IMR-90 (cell line): ENCODE measurements at regions not wholly inside any gene's neighbourhood (a gene's known extent, or its start where the extent isn't known, plus 50 kb on each side); places are given as distances from the start of the nearest gene placed in this dataset.
"Not testable (repeated sequence)": the region's sequence is repeated elsewhere in the genome, so short reads cannot be mapped to it uniquely, and the experiment has no call there.

ENCODE experiments used
- ATAC-seq: fragments of 200-7000 bp; cut with Tn5 transposase; 2 replicates; pipeline ENCODE4 v1.9.1; 2020; ENCODE audit warnings: low read depth, mild to moderate bottlenecking, moderate library complexity
- BruUV-seq: library from RNA; stranded (reverse); fragments of 400-500 nt; replicated peaks from 2 replicates; lab custom pipeline; 2021; lab: Mats Ljungman, UMichigan
- CTCF ChIA-PET: fragments of 300-600 bp; formaldehyde crosslinking; extraction: SDS; loops from one replicate; lab custom pipeline; 2021; ENCODE audit warnings: antibody characterized with exemption; lab: Yijun Ruan, JAX
- POLR2A ChIA-PET: fragments of 300-600 bp; sonication (Branson Sonifier 250); formaldehyde crosslinking; loops from one replicate; lab custom pipeline; 2022; ENCODE audit warnings: antibody characterized with exemption; ENCODE audit not compliant: unreplicated experiment; lab: Charles Lee
- DNase-seq: peaks from one replicate; pipeline ENCODE4 v3.0.0; 2013
- H2AFZ ChIP-seq: replicated peaks from 2 replicates; pipeline ENCODE3; 2013; ENCODE audit warnings: low read length, mild to moderate bottlenecking; ENCODE audit not compliant: poor library complexity
- H2AK5ac ChIP-seq: 2 replicates; pipeline ENCODE4 v1.6.1; 2013; ENCODE audit warnings: low read depth, low read length, inconsistent platforms
- H2AK9ac ChIP-seq: replicated peaks from 2 replicates; pipeline ENCODE3; 2013; ENCODE audit warnings: mild to moderate bottlenecking, low read depth, low read length, moderate library complexity; ENCODE audit not compliant: poor library complexity
- H2BK120ac ChIP-seq: 2 replicates; pipeline ENCODE4 v1.6.1; 2013; ENCODE audit warnings: low read depth, low read length, inconsistent platforms
- H2BK15ac ChIP-seq: 3 replicates; pipeline ENCODE4 v1.6.1; 2013; ENCODE audit warnings: low read depth, low read length, inconsistent platforms
- H2BK20ac ChIP-seq: 2 replicates; pipeline ENCODE4 v1.6.1; 2013; ENCODE audit warnings: low read depth, mild to moderate bottlenecking, inconsistent platforms, low read length, moderate library complexity
- H2BK5ac ChIP-seq: 2 replicates; pipeline ENCODE4 v1.6.1; 2013; ENCODE audit warnings: mild to moderate bottlenecking, low read depth, low read length, inconsistent platforms; ENCODE audit not compliant: poor library complexity, severe bottlenecking
- H3K14ac ChIP-seq: replicated peaks from 2 replicates; pipeline ENCODE4 v1.6.1; 2013; ENCODE audit warnings: low read depth, low read length, inconsistent platforms
- H3K18ac ChIP-seq: 2 replicates; pipeline ENCODE4 v1.6.1; 2013; ENCODE audit warnings: low read depth, low read length, control low read depth
- H3K23ac ChIP-seq: 2 replicates; pipeline ENCODE4 v1.6.1; 2013; ENCODE audit warnings: low read depth, low read length, inconsistent platforms
- H3K27ac ChIP-seq: 2 replicates; pipeline ENCODE4 v1.5.1; 2013; ENCODE audit warnings: mild to moderate bottlenecking, control low read depth, low read length; ENCODE audit not compliant: insufficient read depth
- H3K27me3 ChIP-seq: 2 replicates; pipeline ENCODE4 v1.6.1; 2013; ENCODE audit warnings: low read length; ENCODE audit not compliant: control insufficient read depth, insufficient read depth
- H3K36me3 ChIP-seq: 2 replicates; pipeline ENCODE4 v1.6.1; 2013; ENCODE audit warnings: low read length, mixed read lengths; ENCODE audit not compliant: control insufficient read depth, insufficient read depth
- H3K4ac ChIP-seq: 2 replicates; pipeline ENCODE4 v1.6.1; 2013; ENCODE audit warnings: low read depth, low read length, inconsistent platforms
- H3K4me1 ChIP-seq: 2 replicates; pipeline ENCODE4 v1.6.1; 2013; ENCODE audit warnings: low read length, mixed read lengths; ENCODE audit not compliant: control insufficient read depth, insufficient read depth
- H3K4me2 ChIP-seq: 2 replicates; pipeline ENCODE4 v1.6.1; 2013; ENCODE audit warnings: low read depth, mild to moderate bottlenecking, control low read depth, low read length, moderate library complexity
- H3K4me3 ChIP-seq: 2 replicates; pipeline ENCODE4 v1.5.1; 2013; ENCODE audit warnings: low read depth, mild to moderate bottlenecking, control low read depth, low read length, moderate library complexity; ENCODE audit not compliant: insufficient read depth
- H3K56ac ChIP-seq: 2 replicates; pipeline ENCODE4 v1.6.1; 2013; ENCODE audit warnings: low read length, inconsistent platforms; ENCODE audit not compliant: insufficient read depth; ENCODE audit errors: extremely low read depth
- H3K79me1 ChIP-seq, 2 experiments: 2 replicates each; pipeline ENCODE4 v1.6.1; 2013; ENCODE audit warnings: low read length in 2 of 2, inconsistent platforms in 1 of 2, low read depth in 1 of 2
- H3K9ac ChIP-seq: 2 replicates; pipeline ENCODE4 v1.6.1; 2013; ENCODE audit warnings: low read depth, low read length, control low read depth
- H3K9me1 ChIP-seq: 2 replicates; pipeline ENCODE4 v1.6.1; 2013; ENCODE audit warnings: low read length, inconsistent platforms; ENCODE audit not compliant: insufficient read depth
- H3K9me3 ChIP-seq: 2 replicates; pipeline ENCODE4 v1.6.1; 2013; ENCODE audit warnings: low read length; ENCODE audit not compliant: control insufficient read depth, insufficient read depth
- H4K20me1 ChIP-seq: 2 replicates; pipeline ENCODE4 v1.6.1; 2013; ENCODE audit warnings: low read length, inconsistent platforms; ENCODE audit not compliant: insufficient read depth
- H4K5ac ChIP-seq: 2 replicates; pipeline ENCODE4 v1.6.1; 2013; ENCODE audit warnings: mild to moderate bottlenecking, low read depth, low read length, control low read depth
- H4K8ac ChIP-seq, 2 experiments: 2 replicates each; pipeline ENCODE4 v1.6.1; 2013; ENCODE audit warnings: low read depth in 2 of 2, low read length in 2 of 2, control low read depth in 1 of 2, inconsistent platforms in 1 of 2
- H4K91ac ChIP-seq: 2 replicates; pipeline ENCODE4 v1.6.1; 2013; ENCODE audit warnings: low read depth, low read length, inconsistent platforms; ENCODE audit not compliant: insufficient read depth
- WGBS, 2 experiments: methylation state at CpG; one replicate each; pipeline versions ENCODE4 v1.1.5 to v1.1.7; 2013; ENCODE audit warnings: missing lambda C conversion rate in 2 of 2; ENCODE audit not compliant: insufficient read length in 1 of 2; ENCODE audit errors: extremely low coverage in 2 of 2; 5-methylcytosine and 5-hydroxymethylcytosine counted together
- dilution Hi-C: fragments of 300-500 bp; cut with HindIII; formaldehyde crosslinking; loops from one replicate; pipeline ENCODE4 v1.14.3; 2018; ENCODE audit warnings: low sequenced_read_pairs; ENCODE audit not compliant: unreplicated experiment
- in situ Hi-C: fragments of 300-500 bp; cut with MboI; formaldehyde crosslinking; loops from 3 replicates; pipeline ENCODE4 v1.14.3; 2019; ENCODE audit warnings: low sequenced_read_pairs, inconsistent platforms, mixed read lengths
- intact Hi-C: fragments of 100-400 bp; cut with micrococcal nuclease; formaldehyde crosslinking; loops from 2 replicates; pipeline ENCODE4 v1.10.0; 2022

GRCh38 chr18:1043039-1043438, 138.4 kb downstream of the ADCYAP1 start:
- ATAC-seq, H3K9me1 ChIP-seq, intact Hi-C loops, H2BK15ac ChIP-seq, dilution Hi-C loops, H3K18ac ChIP-seq, H2BK120ac ChIP-seq, H3K36me3 ChIP-seq, H3K9me3 ChIP-seq, H3K4me1 ChIP-seq, H3K4me2 ChIP-seq, H2AFZ ChIP-seq, in situ Hi-C loops, H4K5ac ChIP-seq, BruUV-seq, H3K23ac ChIP-seq, H3K4ac ChIP-seq, H2BK20ac ChIP-seq, H3K56ac ChIP-seq, CTCF ChIA-PET, H4K91ac ChIP-seq, H2AK5ac ChIP-seq, DNase-seq, H3K27ac ChIP-seq, H2AK9ac ChIP-seq, H3K79me1 ChIP-seq, H2BK5ac ChIP-seq, H4K20me1 ChIP-seq, H3K14ac ChIP-seq, H4K8ac ChIP-seq, POLR2A ChIA-PET, H3K4me3 ChIP-seq, H3K27me3 ChIP-seq, H3K9ac ChIP-seq: not testable (repeated sequence)
- WGBS, 2 experiments, result no CpG with 5 or more reads among the region's 2 CpGs
